Fibroblast of the aortic adventitia (primary cell): ENCODE measurements at regions not wholly inside any gene's neighbourhood (a gene's known extent, or its start where the extent isn't known, plus 50 kb on each side); places are given as distances from the start of the nearest gene placed in this dataset.

Experiments
- DNase-seq: peaks from one replicate; pipeline ENCODE4 v3.0.0-alpha.2; 2010; ENCODE audit warnings: low read depth
- H3K4me3 ChIP-seq: 2 replicates; pipeline ENCODE4 v1.5.1; 2011; ENCODE audit warnings: low read depth, mild to moderate bottlenecking, control low read depth, low read length, moderate library complexity
- CTCF ChIP-seq: IDR thresholded peaks from 2 replicates; pipeline ENCODE4 v1.5.1; 2011; ENCODE audit warnings: mild to moderate bottlenecking, low read length, control low read depth, inconsistent platforms; ENCODE audit not compliant: insufficient read depth

- no peak for TF ChIP-seq CTCF
- H3K4me3 ChIP-seq, result no peak overlapping the region
- no peak for DNase-seq
Observed at GRCh38 chr3:110400315-110400714, 671.3 kb upstream of the NECTIN3 start.

- DNase-seq, result no peak
Observed at GRCh38 chr3:110405830-110406585, 665.6 kb upstream of the NECTIN3 start.

DNA sequence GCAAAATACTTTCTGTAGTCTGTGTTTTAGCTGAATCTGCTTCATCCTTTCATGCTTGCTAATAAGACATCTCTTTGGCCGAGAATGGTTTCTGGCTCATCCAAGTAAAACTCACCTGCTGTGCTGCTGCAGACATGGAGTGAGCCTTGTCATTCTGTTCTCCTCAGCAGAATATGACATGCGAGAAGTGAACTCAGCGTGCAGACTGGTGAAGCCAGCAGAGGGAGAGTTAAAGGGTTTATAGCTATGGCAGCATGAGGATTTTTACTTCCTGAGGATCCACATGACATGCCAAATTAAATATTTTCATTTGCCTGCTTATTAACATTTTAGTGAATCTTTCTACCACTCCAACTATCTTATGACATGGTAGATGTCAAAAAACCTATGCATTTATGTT lies 658.4 kb upstream of the NECTIN3 start:
- no peak for DNase-seq
- TF ChIP-seq CTCF, result no peak
- H3K4me3 ChIP-seq, result no peak overlapping the region

More at GRCh38 chr3:110405830-110406585, 665.6 kb upstream of the NECTIN3 start:
- H3K4me3 ChIP-seq, result no peak overlapping the region
- no peak for TF ChIP-seq CTCF

- H3K4me3 ChIP-seq, result no peak overlapping the region
- TF ChIP-seq CTCF, result no peak
- peak; percentile 91 for DNase-seq
Observed at GRCh38 chr3:110413807-110414748, 657.5 kb upstream of the NECTIN3 start.

GRCh38 chr3:110414855-110415254 lies 656.8 kb upstream of the NECTIN3 start:
- peak; percentile 79 for DNase-seq
- H3K4me3 ChIP-seq, result no peak overlapping the region
- TF ChIP-seq CTCF, result no peak

- no peak for DNase-seq
- no peak overlapping the region for H3K4me3 ChIP-seq
- no peak for TF ChIP-seq CTCF
Observed at GRCh38 chr3:110419096-110419495, 652.5 kb upstream of the NECTIN3 start.
